ENCODE measurements at regions not wholly inside any gene's neighbourhood (a gene's known extent, or its start where the extent isn't known, plus 50 kb on each side); places are given as distances from the start of the nearest gene placed in this dataset.
A peak's percentile ranks its signal among the peaks of the same experiment; 100 is the strongest.

- DNase-seq, result peak; percentile 67
Observed at GRCh38 chr13:104414771-104415170, 1348.6 kb upstream of the SLC10A2 start.

DNA sequence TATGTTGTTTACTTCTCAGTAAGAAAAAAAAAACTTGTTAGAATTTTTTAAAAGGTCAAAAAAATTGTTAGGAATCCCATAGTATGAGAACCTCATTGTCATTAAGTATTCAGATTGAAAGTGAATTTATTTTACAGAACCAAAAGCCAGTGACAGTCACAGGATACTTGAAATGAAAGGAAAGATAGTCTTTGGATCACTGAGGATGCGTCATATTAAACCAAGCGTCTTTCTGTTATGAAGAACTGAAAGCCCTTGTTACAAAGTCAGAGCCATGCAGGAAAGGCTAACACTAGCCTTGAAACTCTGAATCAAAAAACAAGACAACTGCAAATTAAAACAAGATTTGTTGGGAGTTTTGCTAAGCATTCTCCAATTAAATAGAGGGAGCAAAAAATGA lies 1348.0 kb upstream of the SLC10A2 start:
- DNase-seq, result no peak

DNA sequence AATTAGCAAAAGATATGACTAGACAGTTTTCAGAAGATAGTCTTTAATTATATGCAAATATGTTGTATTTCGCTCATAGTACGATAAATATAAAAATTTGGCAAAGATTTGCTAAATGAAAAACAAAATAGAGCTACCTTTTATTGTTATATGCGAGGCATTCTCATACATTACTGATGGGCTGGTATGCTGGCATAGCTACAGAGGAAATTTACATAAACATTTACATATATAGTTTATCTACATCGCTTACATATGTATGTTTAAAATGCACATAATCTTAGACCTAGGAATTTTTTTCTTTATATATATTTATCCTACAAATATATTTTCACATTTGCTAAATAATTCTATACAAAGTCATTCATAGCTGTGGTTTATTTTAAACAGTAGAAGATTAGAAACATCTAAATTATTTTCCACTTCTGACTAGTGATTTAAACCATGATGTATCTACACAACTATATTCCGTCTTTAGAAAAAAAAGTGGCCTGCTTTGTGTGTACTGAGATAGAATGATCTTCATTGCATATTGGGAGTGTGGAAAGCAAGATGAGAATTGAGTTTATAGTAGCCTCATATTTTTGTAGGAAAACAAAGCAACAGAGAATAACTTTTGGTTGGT lies 1345.0 kb upstream of the SLC10A2 start:
- DNase-seq, result no peak

DNA sequence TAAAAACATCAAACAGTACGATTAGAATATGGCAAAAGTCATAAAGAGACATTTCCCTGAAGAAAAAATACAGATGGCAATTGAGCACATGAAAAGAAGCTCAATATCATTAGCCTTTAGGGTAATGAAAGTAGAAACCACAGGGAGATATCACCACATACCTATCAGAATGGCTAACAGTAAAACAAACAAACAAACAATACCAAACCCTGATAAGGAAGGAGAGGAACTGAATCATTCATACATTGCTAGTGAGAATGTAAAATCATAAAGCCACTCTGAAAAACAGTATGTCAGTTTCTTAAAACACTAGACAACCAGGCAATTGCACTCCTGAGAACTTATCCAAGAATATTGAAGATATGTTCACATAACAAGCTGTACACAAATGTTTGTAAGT lies 1342.5 kb upstream of the SLC10A2 start:
- DNase-seq, result no peak

- DNase-seq, result no peak
Observed at GRCh38 chr13:104404325-104404724, 1338.1 kb upstream of the SLC10A2 start.

- no peak for DNase-seq
Observed at GRCh38 chr13:104389691-104390090, 1323.5 kb upstream of the SLC10A2 start.

DNA sequence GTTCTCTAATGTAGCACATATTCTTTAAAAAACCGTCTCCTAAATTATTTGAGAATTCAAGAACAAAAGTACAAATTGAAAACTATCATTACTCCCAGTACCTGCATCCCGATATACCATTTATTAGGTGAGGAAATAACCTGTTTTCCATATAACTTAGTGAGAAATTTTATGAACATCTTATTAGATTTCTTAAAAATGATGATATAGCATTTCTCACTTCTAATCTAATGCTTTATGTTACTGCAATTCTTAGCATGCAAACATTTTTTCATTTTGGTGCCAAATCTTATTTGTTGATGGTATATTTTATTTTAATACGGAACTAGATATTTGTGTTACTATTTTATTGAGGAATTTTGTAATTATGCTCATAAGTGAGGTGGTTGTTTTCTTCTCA lies 1321.3 kb upstream of the SLC10A2 start:
- DNase-seq, result no peak

GRCh38 chr13:104385404-104385803 lies 1319.2 kb upstream of the SLC10A2 start:
- no peak for DNase-seq

DNA sequence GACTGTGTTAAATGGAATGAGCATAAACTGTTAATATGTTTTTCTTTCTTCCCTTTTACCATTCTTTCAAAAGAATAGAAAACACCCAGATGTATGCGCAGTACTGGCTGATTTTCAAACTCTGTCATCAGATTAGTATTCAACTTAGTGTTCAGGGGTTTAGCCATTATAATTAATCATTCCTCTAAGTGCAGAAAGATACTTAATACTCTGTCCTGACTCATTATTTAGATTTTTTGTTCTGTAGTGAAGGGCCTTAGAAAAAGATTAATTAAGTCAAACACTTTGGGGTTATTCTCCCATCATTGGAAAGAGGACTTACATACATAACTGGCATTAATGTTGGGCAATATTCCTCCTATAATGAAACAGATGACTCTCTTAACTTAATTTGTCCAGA lies 1316.7 kb upstream of the SLC10A2 start:
- no peak for DNase-seq

DNA sequence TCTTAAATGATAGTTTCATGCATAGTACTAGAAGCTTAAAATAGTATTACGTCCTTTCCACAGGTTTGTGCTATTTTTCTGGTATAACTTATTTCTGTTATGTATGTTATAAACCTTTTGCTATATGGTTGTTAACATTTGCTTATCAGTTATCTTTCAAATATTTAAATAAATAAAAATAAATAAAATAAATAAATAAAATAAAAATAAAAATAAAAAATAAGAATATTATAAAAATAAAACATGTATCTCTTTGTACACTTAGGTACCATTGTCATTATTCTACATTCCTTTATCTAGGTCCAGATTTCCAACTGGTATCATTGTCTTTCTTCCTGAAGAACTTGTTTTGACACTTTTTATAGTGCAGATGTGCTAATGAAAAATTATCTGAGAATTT lies 1310.4 kb upstream of the SLC10A2 start:
- DNase-seq, result no peak

GRCh38 chr13:104375614-104376013 lies 1309.4 kb upstream of the SLC10A2 start:
- no peak for DNase-seq

- DNase-seq, result no peak
Observed at GRCh38 chr13:104372095-104372655, 1306.0 kb upstream of the SLC10A2 start.

DNA sequence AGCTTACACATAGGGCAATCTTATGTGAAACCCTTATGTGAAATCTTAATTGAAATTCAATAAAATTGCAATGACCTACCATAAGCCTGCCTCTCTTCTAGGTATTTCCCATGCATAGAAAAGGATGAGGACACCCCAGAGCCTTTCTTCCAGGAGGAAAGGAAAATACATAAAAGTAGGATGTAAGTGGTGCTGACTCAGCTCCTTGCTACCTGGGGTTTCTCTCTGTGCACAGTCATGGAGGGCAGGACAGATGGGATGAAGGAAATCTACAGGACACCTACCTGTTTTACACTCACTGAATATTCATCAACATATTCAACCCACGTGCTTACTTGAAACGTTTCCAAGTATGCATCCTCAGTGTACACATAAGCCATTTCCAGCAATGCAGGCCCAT lies 1299.2 kb upstream of the SLC10A2 start:
- DNase-seq, result no peak

DNA sequence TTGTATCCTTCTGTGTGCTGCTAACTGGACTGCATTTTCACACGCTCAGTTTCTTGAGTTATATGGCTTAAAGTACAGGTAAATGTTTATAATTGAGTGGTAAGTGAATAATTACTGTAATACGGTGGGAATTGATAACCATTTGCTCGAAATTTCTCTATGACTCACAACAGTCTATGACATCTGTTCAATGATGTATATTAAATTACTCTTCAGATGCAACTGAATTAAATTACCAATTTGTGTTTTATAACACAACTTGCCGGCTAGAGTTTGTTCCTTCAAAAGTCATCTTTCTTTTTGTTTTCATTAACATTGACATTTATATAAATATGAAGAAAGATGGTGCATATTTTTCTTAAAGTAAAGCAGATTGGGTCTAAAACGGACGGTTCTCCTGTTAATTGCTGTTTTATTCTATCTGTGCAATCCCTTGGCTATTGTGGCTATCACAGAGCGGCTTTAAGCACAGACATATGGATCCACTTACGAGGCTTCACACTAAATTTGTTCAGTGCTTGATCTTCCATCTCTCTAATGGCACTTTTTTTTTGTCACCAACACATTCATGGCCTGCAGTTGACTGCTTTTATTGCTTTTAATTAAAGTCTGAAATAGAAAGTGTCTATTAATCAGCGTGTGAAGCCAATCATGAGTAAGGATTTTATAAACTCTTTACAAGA lies 1291.6 kb upstream of the SLC10A2 start:
- no peak for DNase-seq

- DNase-seq, result no peak
Observed at GRCh38 chr13:104357174-104357573, 1291.0 kb upstream of the SLC10A2 start.

- DNase-seq, result no peak
Observed at GRCh38 chr13:104355041-104355670, 1288.9 kb upstream of the SLC10A2 start.

DNA sequence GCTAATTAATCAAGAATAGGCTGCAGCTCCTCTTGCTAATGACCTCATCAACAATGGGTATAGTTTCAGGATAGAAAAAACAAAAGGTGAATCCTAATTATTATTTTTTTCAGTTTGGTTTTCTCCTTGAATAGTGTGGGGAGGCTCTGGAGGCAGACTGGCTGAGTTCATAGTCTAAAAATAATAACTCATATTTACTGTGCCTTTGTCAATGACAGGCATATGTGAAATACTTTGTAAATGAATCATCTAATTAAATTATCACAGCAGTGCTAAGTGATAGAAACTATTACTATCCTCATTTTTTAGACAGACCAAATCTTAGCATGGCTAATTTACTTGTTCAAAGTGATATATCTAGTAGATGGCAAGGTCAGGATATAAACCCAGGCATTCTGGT lies 1261.0 kb upstream of the SLC10A2 start:
- no peak for DNase-seq

GRCh38 chr13:104326523-104326922 lies 1260.3 kb upstream of the SLC10A2 start:
- DNase-seq, result no peak

- no peak for DNase-seq
Observed at GRCh38 chr13:104321756-104322155, 1255.5 kb upstream of the SLC10A2 start.

GRCh38 chr13:104320446-104320845 lies 1254.2 kb upstream of the SLC10A2 start:
- DNase-seq, result no peak

DNA sequence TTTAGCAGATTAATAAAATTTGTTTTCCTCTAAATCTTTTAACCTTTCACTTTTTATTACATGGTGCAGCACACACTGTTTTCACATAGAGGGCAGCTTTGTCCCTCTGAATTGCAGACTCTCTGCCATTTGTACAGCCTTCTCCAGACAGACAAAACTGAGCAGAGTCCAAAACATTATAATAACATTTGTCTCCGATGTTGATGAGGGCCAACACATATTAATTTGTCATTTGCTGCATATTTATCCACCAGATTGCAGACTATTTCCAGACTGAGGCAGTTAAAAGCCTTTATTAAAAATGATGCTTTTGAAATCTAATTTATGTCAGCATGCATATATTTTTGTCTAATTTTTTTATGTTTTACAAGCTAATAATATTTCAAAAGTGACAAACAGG lies 1251.9 kb upstream of the SLC10A2 start:
- no peak for DNase-seq

- no peak for DNase-seq
Observed at GRCh38 chr13:104315606-104316005, 1249.4 kb upstream of the SLC10A2 start.

DNA sequence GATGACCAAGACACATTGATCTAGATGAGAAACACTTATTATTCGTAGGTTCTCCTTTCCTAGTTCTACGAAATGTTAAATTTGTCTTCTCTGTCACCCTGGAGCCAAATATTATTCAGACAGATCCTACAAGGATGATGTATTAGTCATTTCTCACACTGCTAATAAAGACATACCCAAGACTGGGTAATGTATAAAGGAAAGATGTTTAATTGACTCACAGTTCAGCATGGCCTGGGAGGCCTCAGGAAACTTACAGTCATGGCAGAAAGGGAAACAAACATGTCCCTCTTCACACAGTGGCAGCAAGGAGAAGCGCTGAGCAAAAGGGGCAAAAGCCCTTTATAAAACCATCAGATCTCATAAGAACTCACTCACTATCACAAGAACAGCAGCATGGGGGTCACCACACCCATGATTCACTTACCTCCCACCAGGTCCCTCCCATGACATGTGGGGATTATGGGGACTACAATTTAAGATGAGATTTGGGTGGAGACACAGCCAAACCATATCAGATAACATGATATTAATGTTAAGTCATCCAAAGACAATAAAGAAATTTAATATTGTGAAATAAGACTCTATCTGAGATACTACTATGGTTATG lies 1248.8 kb upstream of the SLC10A2 start:
- DNase-seq, result no peak

GRCh38 chr13:104314321-104314720 lies 1248.1 kb upstream of the SLC10A2 start:
- DNase-seq, result no peak
